HEK293 (cell line): ENCODE measurements at regions not wholly inside any gene's neighbourhood (a gene's known extent, or its start where the extent isn't known, plus 50 kb on each side); places are given as distances from the start of the nearest gene placed in this dataset.

Source experiments
- AEBP2 ChIP-seq: fragments of 450-650 bp; formaldehyde crosslinking; IDR thresholded peaks from 2 replicates; pipeline ENCODE4 v1.5.1; 2016; ENCODE audit warnings: missing biosample characterization, missing genetic modification characterization, borderline replicate concordance
- CTCF ChIP-seq: fragments of 450-650 bp; formaldehyde crosslinking; IDR thresholded peaks from 2 replicates; pipeline ENCODE4 v1.5.1; 2016; ENCODE audit warnings: missing biosample characterization, missing genetic modification characterization
- TCF7L2 ChIP-seq: IDR thresholded peaks from 2 replicates; pipeline ENCODE4 v1.6.1; 2011; ENCODE audit warnings: low read depth, mild to moderate bottlenecking, inconsistent platforms, low read length, moderate library complexity, borderline replicate concordance
- ZEB2 ChIP-seq: fragments of 450-650 bp; formaldehyde crosslinking; IDR thresholded peaks from 2 replicates; pipeline ENCODE4 v1.5.1; 2016; ENCODE audit warnings: missing biosample characterization, missing genetic modification characterization
- ZNF24 ChIP-seq: fragments of 450-650 bp; formaldehyde crosslinking; IDR thresholded peaks from 2 replicates; pipeline ENCODE4 v1.5.1; 2016; ENCODE audit warnings: missing biosample characterization, missing genetic modification characterization
- ZNF274 ChIP-seq, 2 experiments: fragments of 200-500 bp in 1 of 2; fragments of 450-650 bp in 1 of 2; sonication (Bioruptor generic) in 1 of 2; formaldehyde crosslinking in 1 of 2; IDR thresholded peaks; 2 replicates each; pipeline versions ENCODE4 v1.5.1 to v1.6.1; 2014 to 2016; ENCODE audit warnings: borderline replicate concordance in 1 of 2, inconsistent platforms in 1 of 2, low read length in 1 of 2, missing biosample characterization in 1 of 2, missing genetic modification characterization in 1 of 2
- ZNF311 ChIP-seq: fragments of 450-650 bp; formaldehyde crosslinking; IDR thresholded peaks from 2 replicates; pipeline ENCODE4 v1.5.1; 2017; ENCODE audit warnings: missing biosample characterization, missing genetic modification characterization, borderline replicate concordance
- ZNF76 ChIP-seq: fragments of 450-650 bp; formaldehyde crosslinking; IDR thresholded peaks from 2 replicates; pipeline ENCODE4; 2016; ENCODE audit warnings: low read depth, missing biosample characterization, missing genetic modification characterization, borderline replicate concordance
- ZSCAN5A ChIP-seq: fragments of 450-650 bp; formaldehyde crosslinking; IDR thresholded peaks from 2 replicates; pipeline ENCODE4 v1.5.1; 2016; ENCODE audit warnings: missing biosample characterization, missing genetic modification characterization
- TF ChIP-seq, protein P1 (sequence below): fragments of 450-650 bp; formaldehyde crosslinking; IDR thresholded peaks from 2 replicates; pipeline ENCODE4 v1.5.1; 2017; ENCODE audit warnings: missing biosample characterization, missing genetic modification characterization

DNA sequence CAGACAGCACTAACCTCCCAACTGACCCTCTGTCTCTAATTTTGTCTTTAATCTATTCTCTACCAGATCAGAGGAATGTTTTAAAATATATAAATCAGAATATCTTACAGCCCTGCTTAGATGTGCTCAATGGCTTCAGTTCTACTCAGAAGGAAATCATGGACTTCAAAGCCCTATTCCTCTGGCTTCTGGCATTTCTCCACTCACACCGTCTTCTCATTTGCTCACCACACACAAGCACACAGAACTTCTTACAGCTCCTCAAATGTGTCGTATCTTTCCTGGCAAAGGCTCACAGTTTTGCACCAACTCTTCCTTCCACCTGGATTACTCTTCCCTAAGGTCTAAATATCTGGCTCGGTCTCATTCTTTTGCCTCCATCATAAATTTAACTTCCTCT is 71.6 kb upstream of the NUDT7 start:
- TF ChIP-seq ZSCAN5A (tag by site-specific recombination), result no peak
- TF ChIP-seq ZNF76 (tag by site-specific recombination), result no peak
- no peak for TF ChIP-seq CTCF
- TF ChIP-seq ZNF311, result no peak
- TF ChIP-seq ZEB2 (tag by site-specific recombination), result no peak
- no peak for TF ChIP-seq ZNF24
- no peak for TF ChIP-seq TCF7L2
- TF ChIP-seq, protein P1, sequence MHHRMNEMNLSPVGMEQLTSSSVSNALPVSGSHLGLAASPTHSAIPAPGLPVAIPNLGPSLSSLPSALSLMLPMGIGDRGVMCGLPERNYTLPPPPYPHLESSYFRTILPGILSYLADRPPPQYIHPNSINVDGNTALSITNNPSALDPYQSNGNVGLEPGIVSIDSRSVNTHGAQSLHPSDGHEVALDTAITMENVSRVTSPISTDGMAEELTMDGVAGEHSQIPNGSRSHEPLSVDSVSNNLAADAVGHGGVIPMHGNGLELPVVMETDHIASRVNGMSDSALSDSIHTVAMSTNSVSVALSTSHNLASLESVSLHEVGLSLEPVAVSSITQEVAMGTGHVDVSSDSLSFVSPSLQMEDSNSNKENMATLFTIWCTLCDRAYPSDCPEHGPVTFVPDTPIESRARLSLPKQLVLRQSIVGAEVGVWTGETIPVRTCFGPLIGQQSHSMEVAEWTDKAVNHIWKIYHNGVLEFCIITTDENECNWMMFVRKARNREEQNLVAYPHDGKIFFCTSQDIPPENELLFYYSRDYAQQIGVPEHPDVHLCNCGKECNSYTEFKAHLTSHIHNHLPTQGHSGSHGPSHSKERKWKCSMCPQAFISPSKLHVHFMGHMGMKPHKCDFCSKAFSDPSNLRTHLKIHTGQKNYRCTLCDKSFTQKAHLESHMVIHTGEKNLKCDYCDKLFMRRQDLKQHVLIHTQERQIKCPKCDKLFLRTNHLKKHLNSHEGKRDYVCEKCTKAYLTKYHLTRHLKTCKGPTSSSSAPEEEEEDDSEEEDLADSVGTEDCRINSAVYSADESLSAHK (tag by site-specific recombination), result no peak
- no peak for TF ChIP-seq AEBP2
- TF ChIP-seq ZNF274 (IDR thresholded peaks at IDR 0.05; ENCODE audit: low read length), result no peak
- TF ChIP-seq ZNF274 (tag by site-specific recombination; IDR thresholded peaks at IDR 0.05; ENCODE audit: borderline replicate concordance), result no peak
